ENCODE measurements at regions not wholly inside any gene's neighbourhood (a gene's known extent, or its start where the extent isn't known, plus 50 kb on each side); places are given as distances from the start of the nearest gene placed in this dataset.

DNA sequence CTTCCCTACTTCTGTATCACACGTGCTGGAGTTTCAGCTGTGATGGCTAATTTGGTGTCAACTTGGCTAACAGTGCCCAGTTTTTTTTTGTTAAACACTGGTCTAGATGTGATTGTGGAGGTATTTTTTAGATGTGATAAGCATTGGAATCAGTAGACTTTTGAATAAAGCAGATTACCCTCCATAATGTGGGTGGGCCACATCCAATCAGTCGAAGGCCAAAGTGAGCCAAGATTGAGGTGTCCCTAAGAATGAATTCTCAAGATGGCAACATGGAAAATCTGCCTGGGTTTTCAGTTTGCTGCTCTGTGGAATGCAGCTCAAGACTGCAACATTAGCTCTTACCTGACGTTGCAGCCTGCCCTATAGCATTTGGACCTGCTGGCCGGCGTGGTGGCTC, 68.8 kb upstream of the AGBL1 start:
- H3K9me3 ChIP-seq (replicated peaks; ENCODE audit: control insufficient read depth, insufficient read depth, low read length), result peaks cover 8% of the 10 kb centered on the region
- H3K27me3 ChIP-seq (ENCODE audit: control insufficient read depth in 2 of 2, insufficient read depth in 2 of 2, low read length in 2 of 2), result no peaks in the 10 kb centered on the region
- DNase-seq (ENCODE audit: low read depth, low spot score) (no peak), FAIRE-seq (no peak)
- intact Hi-C loops (cut with micrococcal nuclease) (no loop called here), dilution Hi-C loops (cut with MboI; ENCODE audit: extremely low pct_ligation_motif_present, low sequenced_read_pairs) (no loop called here)
- ChIA-PET CTCF (no interaction called here), POLR2A (no interaction called here)
- H2AFZ ChIP-seq (ENCODE audit: low read depth, low read length), result no peak overlapping the region
- no peak overlapping the region for H3K4me3 ChIP-seq (replicated peaks in 1 of 3; ENCODE audit: insufficient read depth in 1 of 3, low read depth in 1 of 3, low read length in 3 of 3)
- no peaks in the 10 kb centered on the region for H3K9me1 ChIP-seq (replicated peaks; ENCODE audit: control insufficient read depth, extremely low read depth, insufficient read depth, low read length)
- TF ChIP-seq, protein P1, sequence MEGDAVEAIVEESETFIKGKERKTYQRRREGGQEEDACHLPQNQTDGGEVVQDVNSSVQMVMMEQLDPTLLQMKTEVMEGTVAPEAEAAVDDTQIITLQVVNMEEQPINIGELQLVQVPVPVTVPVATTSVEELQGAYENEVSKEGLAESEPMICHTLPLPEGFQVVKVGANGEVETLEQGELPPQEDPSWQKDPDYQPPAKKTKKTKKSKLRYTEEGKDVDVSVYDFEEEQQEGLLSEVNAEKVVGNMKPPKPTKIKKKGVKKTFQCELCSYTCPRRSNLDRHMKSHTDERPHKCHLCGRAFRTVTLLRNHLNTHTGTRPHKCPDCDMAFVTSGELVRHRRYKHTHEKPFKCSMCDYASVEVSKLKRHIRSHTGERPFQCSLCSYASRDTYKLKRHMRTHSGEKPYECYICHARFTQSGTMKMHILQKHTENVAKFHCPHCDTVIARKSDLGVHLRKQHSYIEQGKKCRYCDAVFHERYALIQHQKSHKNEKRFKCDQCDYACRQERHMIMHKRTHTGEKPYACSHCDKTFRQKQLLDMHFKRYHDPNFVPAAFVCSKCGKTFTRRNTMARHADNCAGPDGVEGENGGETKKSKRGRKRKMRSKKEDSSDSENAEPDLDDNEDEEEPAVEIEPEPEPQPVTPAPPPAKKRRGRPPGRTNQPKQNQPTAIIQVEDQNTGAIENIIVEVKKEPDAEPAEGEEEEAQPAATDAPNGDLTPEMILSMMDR (IDR thresholded peaks at IDR 0.05; ENCODE audit: extremely low read depth in 1 of 2, insufficient read depth in 1 of 2, low read depth in 1 of 2, low read length in 2 of 2), result no peak
- TF ChIP-seq MYC (IDR thresholded peaks at IDR 0.05; ENCODE audit: low read depth, low read length), result no peak
- no peaks in the 10 kb centered on the region for H3K79me2 ChIP-seq (ENCODE audit: control insufficient read depth, insufficient read depth, low read length)
- no peaks in the 10 kb centered on the region for H4K20me1 ChIP-seq (replicated peaks; ENCODE audit: control insufficient read depth, extremely low read depth, insufficient read depth, low read length)
- H3K27ac ChIP-seq (ENCODE audit: insufficient read depth, low read depth, low read length), result no peak overlapping the region
- no peak overlapping the region for H3K4me2 ChIP-seq (ENCODE audit: insufficient read depth, low read length)
- BruUV-seq (replicated peaks), result no TSS peak
- no peaks in the 10 kb centered on the region for H3K36me3 ChIP-seq (ENCODE audit: control insufficient read depth in 2 of 2, extremely low read depth in 1 of 2, insufficient read depth in 2 of 2, low read length in 2 of 2)
- no peaks in the 10 kb centered on the region for H3K4me1 ChIP-seq (ENCODE audit: control insufficient read depth, extremely low read depth, insufficient read depth, low read length)
- H3K9ac ChIP-seq (replicated peaks; ENCODE audit: extremely low read depth, insufficient read depth, low read length), result no peak overlapping the region

DNA sequence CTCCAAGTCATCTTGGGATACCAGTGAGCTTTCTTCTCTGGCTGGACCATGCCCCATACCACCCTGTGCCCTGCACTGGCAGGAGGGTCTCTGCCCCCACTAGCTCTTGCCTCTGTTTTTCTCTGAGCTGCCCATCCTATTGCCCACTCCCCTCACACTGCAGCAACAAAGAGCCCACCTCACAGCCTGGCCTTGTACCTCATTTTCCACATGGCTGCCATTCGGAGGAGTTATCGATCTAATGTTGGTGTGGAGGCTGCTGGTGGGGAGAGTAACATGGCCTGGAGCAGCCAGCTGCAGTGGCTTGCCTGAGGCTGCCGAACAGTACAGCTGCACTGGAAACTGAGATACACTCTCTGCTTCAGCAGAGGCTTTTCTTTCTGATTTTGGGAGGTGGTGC, 65.7 kb upstream of the AGBL1 start:
- H3K4me3 ChIP-seq (replicated peaks in 1 of 3; ENCODE audit: insufficient read depth in 1 of 3, low read depth in 1 of 3, low read length in 3 of 3), result no peak overlapping the region
- no peak overlapping the region for H3K4me2 ChIP-seq (ENCODE audit: insufficient read depth, low read length)
- no peaks in the 10 kb centered on the region for H3K36me3 ChIP-seq (ENCODE audit: control insufficient read depth in 2 of 2, extremely low read depth in 1 of 2, insufficient read depth in 2 of 2, low read length in 2 of 2)
- no TSS peak for BruUV-seq (replicated peaks)
- ChIA-PET POLR2A (no interaction called here), CTCF (no interaction called here)
- dilution Hi-C loops (cut with MboI; ENCODE audit: extremely low pct_ligation_motif_present, low sequenced_read_pairs), result no loop called here
- H3K79me2 ChIP-seq (ENCODE audit: control insufficient read depth, insufficient read depth, low read length), result no peaks in the 10 kb centered on the region
- no peaks in the 10 kb centered on the region for H3K4me1 ChIP-seq (ENCODE audit: control insufficient read depth, extremely low read depth, insufficient read depth, low read length)
- FAIRE-seq, result no peak
- no peak for TF ChIP-seq JUN (IDR thresholded peaks at IDR 0.05; ENCODE audit: borderline replicate concordance, insufficient read depth, insufficient read length, low read depth)
- no peak for TF ChIP-seq POLR2AphosphoS5 (IDR thresholded peaks at IDR 0.05; ENCODE audit: insufficient read depth, low read depth, low read length)
- no peak for TF ChIP-seq EZH2 (IDR thresholded peaks at IDR 0.05; ENCODE audit: borderline replicate concordance, low read depth, low read length, severe bottlenecking)
- no peak for TF ChIP-seq FOS (IDR thresholded peaks at IDR 0.05; ENCODE audit: borderline replicate concordance, insufficient read depth, low read length)
- TF ChIP-seq, protein P2, sequence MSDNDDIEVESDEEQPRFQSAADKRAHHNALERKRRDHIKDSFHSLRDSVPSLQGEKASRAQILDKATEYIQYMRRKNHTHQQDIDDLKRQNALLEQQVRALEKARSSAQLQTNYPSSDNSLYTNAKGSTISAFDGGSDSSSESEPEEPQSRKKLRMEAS (IDR thresholded peaks at IDR 0.05; ENCODE audit: insufficient read depth, insufficient read length), result no peak
- TF ChIP-seq, protein P1 (IDR thresholded peaks at IDR 0.05; ENCODE audit: extremely low read depth in 1 of 2, insufficient read depth in 1 of 2, low read depth in 1 of 2, low read length in 2 of 2), result no peak
- no peak for TF ChIP-seq POLR2A (IDR thresholded peaks at IDR 0.05; ENCODE audit: low read depth, low read length)
- TF ChIP-seq MYC (IDR thresholded peaks at IDR 0.05; ENCODE audit: low read depth, low read length), result no peak
- TF ChIP-seq GATA2 (IDR thresholded peaks at IDR 0.05; ENCODE audit: insufficient read depth, insufficient read length, low read depth, low read length), result no peak
- H3K9me1 ChIP-seq (replicated peaks; ENCODE audit: control insufficient read depth, extremely low read depth, insufficient read depth, low read length), result no peaks in the 10 kb centered on the region
- no peak overlapping the region for H3K27ac ChIP-seq (ENCODE audit: insufficient read depth, low read depth, low read length)
- no peaks in the 10 kb centered on the region for H3K27me3 ChIP-seq (ENCODE audit: control insufficient read depth in 2 of 2, insufficient read depth in 2 of 2, low read length in 2 of 2)
- H3K9me3 ChIP-seq (replicated peaks; ENCODE audit: control insufficient read depth, insufficient read depth, low read length), result peaks cover 9% of the 10 kb centered on the region
- intact Hi-C loops (cut with micrococcal nuclease), result no loop called here
- H4K20me1 ChIP-seq (replicated peaks; ENCODE audit: control insufficient read depth, extremely low read depth, insufficient read depth, low read length), result no peaks in the 10 kb centered on the region
- no peak overlapping the region for H2AFZ ChIP-seq (ENCODE audit: low read depth, low read length)
- no peak for DNase-seq (ENCODE audit: low read depth, low spot score)
- no peak overlapping the region for H3K9ac ChIP-seq (replicated peaks; ENCODE audit: extremely low read depth, insufficient read depth, low read length)

Measured in endothelial cell of umbilical vein (primary cell).